ENCODE measurements at regions not wholly inside any gene's neighbourhood (a gene's known extent, or its start where the extent isn't known, plus 50 kb on each side); places are given as distances from the start of the nearest gene placed in this dataset.

DNA sequence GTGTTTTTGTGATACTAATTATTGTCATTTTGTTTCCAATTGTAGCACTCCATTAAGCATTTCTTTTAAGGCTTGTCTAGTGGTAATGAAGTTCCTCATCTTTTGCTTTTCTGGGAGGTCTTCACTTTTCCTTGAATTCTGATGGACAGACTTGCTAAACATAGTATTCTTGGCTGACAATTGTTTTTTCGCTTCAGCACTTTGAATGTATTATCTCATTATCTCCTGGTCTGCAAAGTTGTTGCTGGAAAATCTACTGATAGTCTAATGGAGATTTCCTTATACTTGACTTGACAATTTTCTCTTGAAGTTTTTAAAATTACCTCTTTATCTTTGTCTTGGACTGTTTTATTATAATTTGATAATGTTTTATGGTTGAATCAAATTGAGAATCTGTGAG, 147.5 kb downstream of the FAM174A start:
- Histone ChIP-seq H2BK15ac (ENCODE audit: low read depth, low read length) (no peak overlapping the region), H3K4me1 (ENCODE audit: insufficient read depth, low read length) (no peaks in the 10 kb centered on the region), H2AK5ac (ENCODE audit: insufficient read length, low read length) (no peak overlapping the region), H3K56ac (ENCODE audit: insufficient read length, low read depth, low read length) (no peak overlapping the region), H2BK12ac (ENCODE audit: insufficient read length, low read depth, low read length) (no peak overlapping the region), H3K79me1 (ENCODE audit: insufficient read depth, low read depth, low read length, poor library complexity, severe bottlenecking) (no peaks in the 10 kb centered on the region), H3K14ac (ENCODE audit: insufficient read depth, low read length) (no peak overlapping the region), H3T11ph (ENCODE audit: low read length) (no peak overlapping the region), H3K27me3 (ENCODE audit: insufficient read depth, low read length) (peaks cover 2% of the 10 kb centered on the region; the same call in 1 of the 2 replicates), H3K79me2 (ENCODE audit: insufficient read depth, low read length) (no peaks in the 10 kb centered on the region), H3K27ac (ENCODE audit: insufficient read length, low read depth, low read length) (no peak overlapping the region), H3K9me3 (ENCODE audit: control insufficient read depth, low read depth, low read length) (no peaks in the 10 kb centered on the region), H3K23me2 (ENCODE audit: insufficient read length, low read depth, low read length, poor library complexity, severe bottlenecking) (no peaks in the 10 kb centered on the region), H3K4ac (ENCODE audit: low read depth, low read length) (no peak overlapping the region), H4K20me1 (ENCODE audit: control insufficient read depth, insufficient read depth, insufficient read length) (no peaks in the 10 kb centered on the region), H3K18ac (ENCODE audit: insufficient read length, low read depth, low read length) (no peak overlapping the region), H2BK120ac (ENCODE audit: low read depth, low read length, poor library complexity, severe bottlenecking) (no peak overlapping the region), H2BK5ac (ENCODE audit: insufficient read length, low read length) (no peak overlapping the region), H4K91ac (ENCODE audit: insufficient read length, low read depth, low read length) (no peak overlapping the region), H4K5ac (ENCODE audit: insufficient read length, low read depth, low read length) (no peak overlapping the region), H3K4me2 (ENCODE audit: insufficient read depth, insufficient read length, low read length) (no peak overlapping the region), H4K8ac (replicated peaks; ENCODE audit: insufficient read length, low read depth, low read length) (no peak overlapping the region), H3K23ac (ENCODE audit: insufficient read length, low read depth, low read length) (no peak overlapping the region), H2AFZ (ENCODE audit: low read length) (no peak overlapping the region), H2BK20ac (ENCODE audit: low read depth, low read length, poor library complexity, severe bottlenecking) (no peak overlapping the region), H3K9ac (ENCODE audit: extremely low read depth, insufficient read length, low read length) (no peak overlapping the region)
- Mint-ChIP-seq H3K27me3 (ENCODE audit: low read depth) (no peaks in the 10 kb centered on the region), H3K27ac (no peak overlapping the region), H3K9me3 (peaks cover 14 to 19% of the 10 kb centered on the region in 2 experiments), H3K36me3 (ENCODE audit: insufficient read depth in 1 of 3, low read depth in 3 of 3) (peaks cover 0 to 17% (median 5%) of the 10 kb centered on the region in 3 experiments; a peak in 2 of 7 replicates), H3K4me1 (no peaks in the 10 kb centered on the region), H3K4me3 (no peak overlapping the region)
- no peak for TF ChIP-seq CTCF (conservative IDR thresholded peaks at IDR 0.05)
- no peak for DNase-seq
- WGBS (ENCODE audit: extremely low coverage, insufficient read length, low lambda C conversion rate) = no CpG with 5 or more reads among the region's 1 CpG

Measured in H9 (cell line).